IMR-90 (cell line): ENCODE measurements at regions not wholly inside any gene's neighbourhood (a gene's known extent, or its start where the extent isn't known, plus 50 kb on each side); places are given as distances from the start of the nearest gene placed in this dataset.

Source experiments
- ATAC-seq: fragments of 200-7000 bp; cut with Tn5 transposase; 2 replicates; pipeline ENCODE4 v1.9.1; 2020; ENCODE audit warnings: low read depth, mild to moderate bottlenecking, moderate library complexity
- BruUV-seq: library from RNA; stranded (reverse); fragments of 400-500 nt; replicated peaks from 2 replicates; lab custom pipeline; 2021; lab: Mats Ljungman, UMichigan
- CTCF ChIA-PET: fragments of 300-600 bp; formaldehyde crosslinking; extraction: SDS; loops from one replicate; lab custom pipeline; 2021; ENCODE audit warnings: antibody characterized with exemption; lab: Yijun Ruan, JAX
- POLR2A ChIA-PET: fragments of 300-600 bp; sonication (Branson Sonifier 250); formaldehyde crosslinking; loops from one replicate; lab custom pipeline; 2022; ENCODE audit warnings: antibody characterized with exemption; ENCODE audit not compliant: unreplicated experiment; lab: Charles Lee
- DNase-seq: peaks from one replicate; pipeline ENCODE4 v3.0.0; 2013
- H2AFZ ChIP-seq: replicated peaks from 2 replicates; pipeline ENCODE3; 2013; ENCODE audit warnings: low read length, mild to moderate bottlenecking; ENCODE audit not compliant: poor library complexity
- H2AK5ac ChIP-seq: 2 replicates; pipeline ENCODE4 v1.6.1; 2013; ENCODE audit warnings: low read depth, low read length, inconsistent platforms
- H2AK9ac ChIP-seq: replicated peaks from 2 replicates; pipeline ENCODE3; 2013; ENCODE audit warnings: mild to moderate bottlenecking, low read depth, low read length, moderate library complexity; ENCODE audit not compliant: poor library complexity
- H2BK120ac ChIP-seq: 2 replicates; pipeline ENCODE4 v1.6.1; 2013; ENCODE audit warnings: low read depth, low read length, inconsistent platforms
- H2BK15ac ChIP-seq: 3 replicates; pipeline ENCODE4 v1.6.1; 2013; ENCODE audit warnings: low read depth, low read length, inconsistent platforms
- H2BK20ac ChIP-seq: 2 replicates; pipeline ENCODE4 v1.6.1; 2013; ENCODE audit warnings: low read depth, mild to moderate bottlenecking, inconsistent platforms, low read length, moderate library complexity
- H2BK5ac ChIP-seq: 2 replicates; pipeline ENCODE4 v1.6.1; 2013; ENCODE audit warnings: mild to moderate bottlenecking, low read depth, low read length, inconsistent platforms; ENCODE audit not compliant: poor library complexity, severe bottlenecking
- H3K14ac ChIP-seq: replicated peaks from 2 replicates; pipeline ENCODE4 v1.6.1; 2013; ENCODE audit warnings: low read depth, low read length, inconsistent platforms
- H3K18ac ChIP-seq: 2 replicates; pipeline ENCODE4 v1.6.1; 2013; ENCODE audit warnings: low read depth, low read length, control low read depth
- H3K23ac ChIP-seq: 2 replicates; pipeline ENCODE4 v1.6.1; 2013; ENCODE audit warnings: low read depth, low read length, inconsistent platforms
- H3K27ac ChIP-seq: 2 replicates; pipeline ENCODE4 v1.5.1; 2013; ENCODE audit warnings: mild to moderate bottlenecking, control low read depth, low read length; ENCODE audit not compliant: insufficient read depth
- H3K27me3 ChIP-seq: 2 replicates; pipeline ENCODE4 v1.6.1; 2013; ENCODE audit warnings: low read length; ENCODE audit not compliant: control insufficient read depth, insufficient read depth
- H3K36me3 ChIP-seq: 2 replicates; pipeline ENCODE4 v1.6.1; 2013; ENCODE audit warnings: low read length, mixed read lengths; ENCODE audit not compliant: control insufficient read depth, insufficient read depth
- H3K4ac ChIP-seq: 2 replicates; pipeline ENCODE4 v1.6.1; 2013; ENCODE audit warnings: low read depth, low read length, inconsistent platforms
- H3K4me1 ChIP-seq: 2 replicates; pipeline ENCODE4 v1.6.1; 2013; ENCODE audit warnings: low read length, mixed read lengths; ENCODE audit not compliant: control insufficient read depth, insufficient read depth
- H3K4me2 ChIP-seq: 2 replicates; pipeline ENCODE4 v1.6.1; 2013; ENCODE audit warnings: low read depth, mild to moderate bottlenecking, control low read depth, low read length, moderate library complexity
- H3K4me3 ChIP-seq: 2 replicates; pipeline ENCODE4 v1.5.1; 2013; ENCODE audit warnings: low read depth, mild to moderate bottlenecking, control low read depth, low read length, moderate library complexity; ENCODE audit not compliant: insufficient read depth
- H3K56ac ChIP-seq: 2 replicates; pipeline ENCODE4 v1.6.1; 2013; ENCODE audit warnings: low read length, inconsistent platforms; ENCODE audit not compliant: insufficient read depth; ENCODE audit errors: extremely low read depth
- H3K79me1 ChIP-seq, 2 experiments: 2 replicates each; pipeline ENCODE4 v1.6.1; 2013; ENCODE audit warnings: low read length in 2 of 2, inconsistent platforms in 1 of 2, low read depth in 1 of 2
- H3K9ac ChIP-seq: 2 replicates; pipeline ENCODE4 v1.6.1; 2013; ENCODE audit warnings: low read depth, low read length, control low read depth
- H3K9me1 ChIP-seq: 2 replicates; pipeline ENCODE4 v1.6.1; 2013; ENCODE audit warnings: low read length, inconsistent platforms; ENCODE audit not compliant: insufficient read depth
- H3K9me3 ChIP-seq: 2 replicates; pipeline ENCODE4 v1.6.1; 2013; ENCODE audit warnings: low read length; ENCODE audit not compliant: control insufficient read depth, insufficient read depth
- H4K20me1 ChIP-seq: 2 replicates; pipeline ENCODE4 v1.6.1; 2013; ENCODE audit warnings: low read length, inconsistent platforms; ENCODE audit not compliant: insufficient read depth
- H4K5ac ChIP-seq: 2 replicates; pipeline ENCODE4 v1.6.1; 2013; ENCODE audit warnings: mild to moderate bottlenecking, low read depth, low read length, control low read depth
- H4K8ac ChIP-seq, 2 experiments: 2 replicates each; pipeline ENCODE4 v1.6.1; 2013; ENCODE audit warnings: low read depth in 2 of 2, low read length in 2 of 2, control low read depth in 1 of 2, inconsistent platforms in 1 of 2
- H4K91ac ChIP-seq: 2 replicates; pipeline ENCODE4 v1.6.1; 2013; ENCODE audit warnings: low read depth, low read length, inconsistent platforms; ENCODE audit not compliant: insufficient read depth
- MAFK ChIP-seq: IDR thresholded peaks from 2 replicates; pipeline ENCODE4 v1.6.1; 2012; ENCODE audit warnings: low read depth, low read length, improper control_type of control experiment
- SMC3 ChIP-seq: fragments of 150-350 bp; IDR thresholded peaks from 2 replicates; pipeline ENCODE4 v1.6.1; 2016; ENCODE audit warnings: low read depth, mild to moderate bottlenecking, antibody characterized with exemption, low read length, moderate library complexity
- dilution Hi-C: fragments of 300-500 bp; cut with HindIII; formaldehyde crosslinking; loops from one replicate; pipeline ENCODE4 v1.14.3; 2018; ENCODE audit warnings: low sequenced_read_pairs; ENCODE audit not compliant: unreplicated experiment
- in situ Hi-C: fragments of 300-500 bp; cut with MboI; formaldehyde crosslinking; loops from 3 replicates; pipeline ENCODE4 v1.14.3; 2019; ENCODE audit warnings: low sequenced_read_pairs, inconsistent platforms, mixed read lengths
- intact Hi-C: fragments of 100-400 bp; cut with micrococcal nuclease; formaldehyde crosslinking; loops from 2 replicates; pipeline ENCODE4 v1.10.0; 2022

DNA sequence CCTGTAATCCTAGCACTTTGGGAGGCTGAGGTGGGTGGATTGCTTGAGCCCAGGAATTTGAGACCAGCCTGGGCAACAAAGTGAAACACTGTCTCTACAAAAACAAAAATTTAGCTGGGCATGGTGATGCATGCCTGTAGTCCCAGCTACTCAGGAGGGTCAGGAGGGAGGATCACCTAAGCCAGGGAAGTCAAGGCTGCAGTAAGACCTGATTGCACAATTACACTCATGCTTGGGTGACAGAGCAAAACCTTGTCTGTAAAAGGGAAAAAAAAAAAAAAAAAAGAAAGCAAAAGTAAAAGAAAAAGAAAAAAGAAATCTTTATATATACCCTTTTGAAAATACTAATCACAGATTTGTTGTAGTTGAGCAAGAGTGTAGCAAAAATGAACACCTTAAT is 801.0 kb upstream of the IGFBP7 start:
- no peak overlapping the region for H3K9ac ChIP-seq
- no peak overlapping the region for H4K91ac ChIP-seq
- H3K4me2 ChIP-seq: no peak overlapping the region
- ATAC-seq: no peak
- no peak overlapping the region for H4K5ac ChIP-seq
- H4K20me1 ChIP-seq: no peaks in the 10 kb centered on the region
- H2AK9ac ChIP-seq: no peak overlapping the region
- POLR2A ChIA-PET: no interaction called here
- no peak overlapping the region for H3K18ac ChIP-seq
- no peak overlapping the region for H3K4ac ChIP-seq
- no peak overlapping the region for H2BK5ac ChIP-seq
- CTCF ChIA-PET: no interaction called here
- H3K79me1 ChIP-seq: no peaks in the 10 kb centered on the region
- no peaks in the 10 kb centered on the region for H3K27me3 ChIP-seq
- no peak overlapping the region for H3K14ac ChIP-seq
- intact Hi-C loops: no loop called here
- H2BK120ac ChIP-seq: no peak overlapping the region
- dilution Hi-C loops: no loop called here
- in situ Hi-C loops: no loop called here
- no peaks in the 10 kb centered on the region for H3K9me1 ChIP-seq
- no peaks in the 10 kb centered on the region for H3K4me1 ChIP-seq
- no peak overlapping the region for H2AK5ac ChIP-seq
- H3K27ac ChIP-seq: no peak overlapping the region
- H3K23ac ChIP-seq: no peak overlapping the region
- H2AFZ ChIP-seq: no peak overlapping the region
- no peak for DNase-seq
- H4K8ac ChIP-seq: no peak overlapping the region
- no peak overlapping the region for H2BK20ac ChIP-seq
- H2BK15ac ChIP-seq: no peak overlapping the region
- H3K4me3 ChIP-seq: no peak overlapping the region
- no peak for TF ChIP-seq MAFK
- no peak for TF ChIP-seq SMC3
- peaks cover 1% of the 10 kb centered on the region; the same call in 1 of the 2 replicates for H3K9me3 ChIP-seq
- H3K56ac ChIP-seq: no peak overlapping the region
- BruUV-seq: no TSS peak
- no peaks in the 10 kb centered on the region for H3K36me3 ChIP-seq
